HG03039 (cell line): ENCODE measurements at regions not wholly inside any gene's neighbourhood (a gene's known extent, or its start where the extent isn't known, plus 50 kb on each side); places are given as distances from the start of the nearest gene placed in this dataset.
"Not testable (repeated sequence)": the region's sequence is repeated elsewhere in the genome, so short reads cannot be mapped to it uniquely, and the experiment has no call there.

Source experiments
- ATAC-seq: cut with Tn5 transposase; IDR thresholded peaks from one replicate; pipeline ENCODE4 v1.9.1; 2021; ENCODE audit warnings: mild to moderate bottlenecking, moderate library complexity; ENCODE audit not compliant: unreplicated experiment

GRCh38 chr20:19834287-19834686 is 76.2 kb downstream of the RIN2 start:
- no peak for ATAC-seq

DNA sequence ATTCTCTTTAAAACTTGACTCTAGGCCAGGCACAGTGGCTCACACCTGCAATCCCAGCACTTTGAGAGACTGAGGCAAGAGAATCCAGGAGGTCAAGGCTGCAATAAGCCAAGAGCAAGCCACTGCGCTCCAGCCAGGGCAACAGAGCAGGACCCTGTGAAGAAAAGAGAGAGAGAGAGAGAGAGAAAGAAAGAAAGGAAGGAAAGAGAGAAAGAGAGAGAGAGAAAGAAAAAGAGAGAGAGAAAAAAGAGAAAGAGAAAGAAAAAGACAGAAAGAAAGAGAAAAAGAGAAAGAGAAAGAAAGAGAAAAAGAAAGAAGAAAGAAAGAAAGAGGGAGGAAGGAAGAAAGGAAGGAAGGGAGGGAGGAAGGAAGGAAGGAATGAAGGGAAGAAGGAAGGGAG is 76.7 kb downstream of the RIN2 start:
- ATAC-seq: no peak

DNA sequence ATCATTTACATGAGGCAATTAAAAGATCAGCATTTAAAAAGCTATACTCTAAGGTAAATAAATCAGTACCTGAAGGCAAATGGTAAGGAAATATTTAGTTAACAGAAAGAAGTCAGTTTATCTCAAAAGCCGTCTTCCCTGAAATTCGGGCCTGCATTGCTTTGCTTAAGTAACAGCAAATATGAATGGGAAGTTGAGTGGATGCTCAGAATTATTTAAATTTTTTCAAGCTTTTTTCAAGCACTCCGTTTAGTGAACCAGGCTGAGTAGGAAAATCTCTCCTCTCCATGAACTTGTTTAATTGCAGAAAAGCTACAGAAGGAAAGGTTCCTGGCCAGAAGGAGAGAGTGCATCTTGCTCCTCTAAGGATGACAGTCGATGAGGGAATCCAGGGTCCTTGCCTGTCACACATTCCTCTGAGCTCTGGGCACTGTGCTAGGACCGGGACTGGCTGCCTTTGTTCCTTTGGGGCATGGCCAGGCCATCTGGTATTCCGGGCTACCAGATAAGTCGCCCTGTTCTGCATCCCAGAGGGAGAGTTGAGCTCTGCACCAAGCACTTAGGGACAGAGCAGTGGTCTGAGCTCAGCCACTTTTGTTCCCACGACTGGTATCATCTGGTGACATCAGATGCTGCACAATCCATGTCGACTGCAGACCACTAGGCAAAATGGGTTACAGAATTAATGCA is 77.6 kb downstream of the RIN2 start:
- no peak for ATAC-seq

- no peak for ATAC-seq
These were observed 80.4 kb downstream of the RIN2 start for GRCh38 chr20:19838468-19838867.

- ATAC-seq: no peak
These were observed 81.0 kb downstream of the RIN2 start for GRCh38 chr20:19839053-19839452.

DNA sequence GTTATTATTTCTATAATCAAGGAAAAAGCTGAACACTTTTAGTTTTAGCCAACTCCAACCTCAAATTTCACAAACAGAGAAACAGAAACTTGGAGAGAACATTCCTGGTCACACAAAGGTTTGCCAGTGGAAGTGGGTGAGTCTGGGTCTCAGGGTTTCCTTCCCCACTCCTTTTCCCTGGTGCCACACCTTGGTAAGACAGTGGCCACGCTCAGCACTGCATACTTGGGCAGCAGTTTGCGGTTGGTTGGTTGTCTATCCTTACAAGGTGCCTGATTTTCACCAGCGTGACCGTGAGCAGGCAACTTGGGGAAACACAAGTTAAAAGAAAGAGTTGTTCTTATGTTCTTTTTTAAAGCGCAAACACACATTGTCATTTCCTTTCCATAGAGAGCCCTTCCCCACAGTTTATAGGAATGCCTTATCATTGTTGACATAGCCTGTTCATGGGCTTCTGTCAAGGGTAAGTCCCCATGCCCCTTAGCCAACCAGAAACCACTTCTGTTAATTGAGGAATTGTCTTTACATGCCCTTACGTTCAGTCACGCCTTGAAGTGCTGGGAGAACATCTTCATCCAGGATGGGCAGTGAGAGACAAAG is 82.2 kb downstream of the RIN2 start:
- ATAC-seq: no peak

DNA sequence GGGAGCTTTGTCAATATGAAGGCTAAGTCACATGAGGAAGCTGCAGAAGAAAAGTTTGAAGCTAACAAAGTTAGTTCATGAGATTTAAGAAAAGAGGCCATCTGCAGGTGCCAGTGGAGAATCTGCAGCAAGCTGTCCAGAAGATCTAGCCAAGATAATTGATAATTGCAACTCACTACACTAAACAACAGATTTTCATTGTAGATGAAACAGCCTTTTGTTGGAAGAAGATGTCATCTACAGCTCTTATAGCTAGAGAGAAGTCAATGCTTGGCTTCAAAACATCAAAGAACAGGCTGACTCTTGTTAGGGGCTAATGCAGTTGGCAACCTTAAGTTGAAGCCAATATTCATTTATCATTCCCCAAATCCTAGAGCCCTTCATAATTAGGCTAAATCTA is 83.7 kb downstream of the RIN2 start:
- no peak for ATAC-seq

- ATAC-seq: not testable (repeated sequence)
These were observed 86.8 kb downstream of the RIN2 start for GRCh38 chr20:19844850-19845249.

- no peak for ATAC-seq
These were observed 89.3 kb downstream of the RIN2 start for GRCh38 chr20:19847383-19847782.

DNA sequence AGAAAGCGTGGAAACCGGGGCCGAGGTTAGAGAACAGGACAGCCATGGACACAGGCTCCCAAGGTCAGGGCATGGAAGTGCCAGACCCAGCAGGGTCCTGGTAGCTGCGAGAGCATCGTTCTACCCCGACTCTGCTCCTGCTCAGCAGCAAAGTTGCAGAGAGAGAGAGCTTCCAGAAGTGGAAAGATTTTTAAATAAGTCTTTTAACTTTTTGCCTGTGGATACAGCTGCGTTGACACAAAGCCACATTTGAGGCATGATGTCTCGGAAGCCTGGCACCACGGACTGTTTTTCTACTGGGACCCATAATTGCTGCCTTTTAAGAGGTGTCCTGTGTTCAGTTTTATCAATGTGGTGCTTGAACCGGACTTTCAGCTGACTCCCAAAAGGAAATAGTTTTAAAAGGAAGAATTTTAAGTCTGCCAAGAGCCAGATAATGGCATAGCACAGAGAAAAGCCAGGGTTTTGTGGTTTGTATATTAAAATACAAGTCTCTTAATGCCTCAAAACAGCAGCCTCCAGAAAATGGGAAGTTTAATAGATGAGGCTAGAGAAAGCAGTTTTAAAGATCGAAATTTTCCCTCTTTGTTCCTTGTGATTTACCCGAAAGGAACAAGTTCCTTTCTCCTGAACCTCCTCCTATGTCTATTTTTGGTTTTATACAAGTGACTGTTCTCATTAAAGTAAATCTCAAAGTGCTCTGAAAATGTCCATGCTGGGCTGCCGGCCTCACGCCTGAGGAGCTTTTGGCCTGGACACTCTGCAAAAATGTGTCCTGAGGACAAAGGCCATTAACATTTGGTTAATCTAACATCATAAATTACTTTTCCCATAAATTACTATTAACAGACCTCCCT is 91.5 kb downstream of the RIN2 start:
- no peak for ATAC-seq

DNA sequence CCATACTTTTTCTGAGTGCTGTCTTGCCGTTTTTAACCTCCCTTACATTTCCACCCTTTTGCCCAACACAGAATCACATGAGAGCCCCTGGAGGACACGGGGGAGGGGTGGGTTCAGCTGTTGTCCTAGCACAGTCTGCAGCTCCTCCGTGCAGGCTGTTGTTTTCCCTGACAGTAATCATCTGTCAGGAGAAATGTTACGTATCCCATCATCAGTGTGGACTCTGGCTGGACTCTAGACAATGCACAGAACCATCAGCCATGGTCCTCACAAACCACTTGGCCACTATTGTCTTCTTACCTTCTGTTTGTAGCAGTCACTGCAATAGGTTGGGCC is 92.1 kb downstream of the RIN2 start:
- ATAC-seq: no peak

DNA sequence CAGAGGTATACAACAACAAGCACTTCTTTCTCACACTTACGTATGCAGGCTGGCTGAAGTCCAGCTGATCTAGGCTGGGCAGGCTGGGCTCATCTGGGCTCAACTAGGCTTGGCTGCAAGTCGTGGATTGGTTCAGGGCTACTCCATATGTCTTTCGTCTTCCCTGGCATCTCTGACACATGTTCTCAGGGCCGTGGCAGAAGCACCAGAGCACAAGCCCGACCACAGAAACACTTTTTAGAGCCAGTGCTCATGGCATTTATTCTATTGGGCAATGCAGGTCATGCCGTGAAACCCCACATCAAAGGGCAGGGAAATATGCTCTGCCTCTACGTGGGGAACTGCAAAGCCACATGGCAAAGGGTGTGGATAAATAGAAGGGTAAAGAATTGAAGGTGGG is 93.8 kb downstream of the RIN2 start:
- ATAC-seq: no peak

GRCh38 chr20:19855416-19855815 is 97.4 kb downstream of the RIN2 start:
- no peak for ATAC-seq

DNA sequence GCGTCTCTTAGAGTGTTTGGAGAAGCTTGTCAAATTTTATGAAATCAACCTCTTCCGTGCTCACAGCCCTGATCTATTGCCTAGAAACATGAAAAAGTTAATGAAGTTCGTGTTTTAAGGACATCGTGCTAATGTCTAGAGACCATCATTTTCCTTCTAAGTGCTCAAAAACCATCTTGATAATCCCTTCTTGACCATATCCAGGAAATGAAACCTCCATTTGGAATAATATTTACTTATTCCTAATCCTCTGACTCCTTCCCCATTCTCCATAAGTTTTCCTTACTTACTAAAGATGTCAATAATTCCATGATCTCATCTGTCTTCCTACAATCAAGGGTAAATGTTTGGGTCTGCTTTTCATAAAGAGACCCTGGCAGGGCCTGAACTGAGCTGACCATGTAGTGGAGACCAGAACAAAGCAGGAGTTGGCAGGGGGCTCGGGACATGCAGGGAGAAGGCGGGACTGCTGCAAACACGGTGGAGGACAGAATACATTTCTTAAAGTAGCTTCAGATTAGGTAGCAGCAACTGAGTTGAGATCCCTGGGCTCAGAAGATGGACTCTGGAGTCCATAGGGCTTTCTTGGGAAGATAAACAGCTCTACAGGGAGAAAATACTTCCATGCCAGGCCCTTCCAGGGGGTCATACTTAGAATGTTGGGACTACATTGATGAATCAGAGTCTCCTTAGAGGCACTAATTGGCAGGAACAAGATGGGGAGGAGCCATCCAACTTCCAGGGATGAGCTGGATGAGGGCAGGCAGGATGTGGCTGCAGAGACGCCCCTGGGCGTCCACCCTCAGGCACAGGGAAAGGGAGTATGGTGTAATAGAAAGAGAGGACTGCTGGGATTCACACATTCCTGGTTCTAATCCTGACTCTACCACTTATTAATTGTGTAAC is 100.7 kb downstream of the RIN2 start:
- ATAC-seq: no peak

DNA sequence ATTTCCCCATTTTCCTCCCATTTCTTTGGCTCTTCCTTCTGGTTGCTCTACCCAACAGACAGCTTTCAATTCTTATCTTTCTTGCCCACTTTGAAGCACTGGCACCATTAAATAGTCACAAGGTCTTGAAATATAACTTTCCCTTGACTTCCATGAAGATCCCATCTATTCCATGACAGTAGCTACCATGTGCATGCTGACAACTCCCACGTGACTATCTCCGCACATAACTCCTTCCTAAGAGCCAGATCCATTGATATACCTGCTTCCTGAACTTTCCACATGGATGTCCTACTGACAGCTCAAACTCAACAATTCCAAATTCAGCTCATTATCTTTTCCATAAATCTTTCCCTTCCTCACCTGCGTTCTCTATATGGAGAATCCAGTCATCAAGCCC is 101.4 kb downstream of the RIN2 start:
- ATAC-seq: no peak

GRCh38 chr20:19860737-19861136 is 102.7 kb downstream of the RIN2 start:
- no peak for ATAC-seq

DNA sequence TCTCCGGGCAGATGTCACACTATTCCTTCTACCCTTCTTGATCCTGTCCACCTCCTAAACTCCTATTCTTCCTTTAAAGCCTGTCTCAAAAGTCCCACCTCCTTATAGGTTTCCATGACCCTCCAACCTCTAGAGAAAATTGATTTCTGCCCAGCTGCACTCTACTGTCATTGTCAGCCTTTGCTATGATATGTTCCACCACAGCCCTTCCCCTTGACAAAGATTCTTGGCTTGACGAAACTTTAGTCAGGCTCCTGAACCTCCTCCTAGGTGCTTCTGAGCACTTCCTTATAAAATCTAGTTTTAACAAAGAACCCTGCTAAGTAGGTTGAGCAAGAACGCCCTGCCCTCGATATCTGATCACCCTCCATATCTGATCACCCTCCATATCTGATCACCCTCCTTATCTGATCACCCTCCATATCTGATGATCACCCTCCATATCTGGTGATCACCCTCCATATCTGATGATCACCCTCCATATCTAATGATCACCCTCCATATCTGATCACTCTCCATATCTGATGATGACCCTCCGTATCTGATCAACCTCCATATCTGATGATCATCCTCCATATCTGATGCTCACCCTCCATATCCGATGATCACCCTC is 103.2 kb downstream of the RIN2 start:
- no peak for ATAC-seq

GRCh38 chr20:19864130-19864529 is 106.1 kb downstream of the RIN2 start:
- ATAC-seq: no peak

- ATAC-seq: no peak
These were observed 108.0 kb downstream of the RIN2 start for GRCh38 chr20:19866070-19866469.

- ATAC-seq: no peak
These were observed 109.0 kb downstream of the RIN2 start for GRCh38 chr20:19867074-19867473.

DNA sequence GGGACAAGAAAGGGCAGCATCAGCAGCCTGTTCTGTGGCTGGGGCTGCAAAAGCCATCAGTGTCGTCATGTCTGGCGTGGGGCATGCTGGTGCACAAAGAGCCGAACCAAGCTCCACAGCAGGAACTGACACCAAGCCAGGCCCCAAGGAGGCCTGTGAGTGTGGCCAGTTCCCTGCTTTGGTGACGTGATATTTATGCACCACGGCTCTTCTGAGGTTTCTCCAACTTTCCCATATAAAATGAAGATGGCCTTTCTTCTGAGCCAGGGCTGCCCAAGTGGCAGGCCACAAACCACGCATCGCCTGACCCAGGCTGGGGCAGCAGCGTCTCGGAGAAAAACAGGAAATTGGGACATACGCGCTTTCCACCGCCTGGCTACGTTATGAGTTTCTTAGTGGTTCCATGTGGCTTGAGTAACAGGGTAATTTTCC is 109.9 kb downstream of the RIN2 start:
- no peak for ATAC-seq
